Endodermal cell (in vitro differentiated cells): ENCODE measurements at regions not wholly inside any gene's neighbourhood (a gene's known extent, or its start where the extent isn't known, plus 50 kb on each side); places are given as distances from the start of the nearest gene placed in this dataset.

ENCODE experiments used
- DNase-seq: peaks from one replicate; pipeline ENCODE4 v3.0.0-alpha.2; 2017
- H3K27ac ChIP-seq: 2 replicates; pipeline ENCODE4 v1.5.1; 2013; ENCODE audit warnings: mild to moderate bottlenecking, low read depth, low read length, moderate library complexity
- H3K27me3 ChIP-seq: 2 replicates; pipeline ENCODE4 v1.6.1; 2013; ENCODE audit warnings: mild to moderate bottlenecking, low read length, moderate library complexity; ENCODE audit not compliant: insufficient read depth, control insufficient read depth, poor library complexity, severe bottlenecking
- H3K36me3 ChIP-seq: 2 replicates; pipeline ENCODE4 v1.7.0; 2013; ENCODE audit warnings: mild to moderate bottlenecking, low read length, moderate library complexity; ENCODE audit not compliant: control insufficient read depth, insufficient read depth
- H3K4me1 ChIP-seq: one replicate; pipeline ENCODE4 v1.7.0; 2013; ENCODE audit warnings: low read length; ENCODE audit not compliant: control insufficient read depth, insufficient read depth
- H3K4me3 ChIP-seq: 2 replicates; pipeline ENCODE4 v1.5.1; 2013; ENCODE audit warnings: mild to moderate bottlenecking, low read length, moderate library complexity
- H3K9ac ChIP-seq: 2 replicates; pipeline ENCODE4 v1.6.1; 2013; ENCODE audit warnings: mild to moderate bottlenecking, low read length, moderate library complexity; ENCODE audit not compliant: poor library complexity, severe bottlenecking; ENCODE audit errors: extremely low read depth
- H3K9me3 ChIP-seq: 2 replicates; pipeline ENCODE4 v1.6.1; 2013; ENCODE audit warnings: mild to moderate bottlenecking, low read length, moderate library complexity; ENCODE audit not compliant: control insufficient read depth
- H3K27ac Mint-ChIP-seq: 2 replicates; pipeline ENCODE4 v1.8.0; 2020; ENCODE audit warnings: mixed read lengths
- H3K27me3 Mint-ChIP-seq: 2 replicates; pipeline ENCODE4 v1.8.0; 2021; ENCODE audit warnings: mild to moderate bottlenecking, mixed read lengths; ENCODE audit not compliant: insufficient read depth
- H3K36me3 Mint-ChIP-seq: 2 replicates; pipeline ENCODE4 v1.8.0; 2020; ENCODE audit warnings: low read depth, mixed read lengths
- H3K4me1 Mint-ChIP-seq: 2 replicates; pipeline ENCODE4 v1.8.0; 2020; ENCODE audit warnings: mixed read lengths
- H3K4me3 Mint-ChIP-seq: 2 replicates; pipeline ENCODE4 v1.8.0; 2020; ENCODE audit warnings: mild to moderate bottlenecking, moderate library complexity, mixed read lengths
- H3K9me3 Mint-ChIP-seq: 2 replicates; pipeline ENCODE4 v1.8.0; 2020; ENCODE audit warnings: mild to moderate bottlenecking, mixed read lengths
- CTCF ChIP-seq: fragments of 200-600 bp; sonication (generic); conservative IDR thresholded peaks from 2 replicates; pipeline ENCODE4 v1.5.0; 2021; ENCODE audit warnings: antibody characterized with exemption, mild to moderate bottlenecking
- WGBS, 2 experiments: methylation state at CpG; one replicate each; pipeline versions ENCODE4 v1.1.5 to v1.1.7; 2013; ENCODE audit warnings: missing lambda C conversion rate in 2 of 2, mixed read lengths in 1 of 2; ENCODE audit not compliant: insufficient coverage in 1 of 2, insufficient read length in 1 of 2; 5-methylcytosine and 5-hydroxymethylcytosine counted together

GRCh38 chr6:145272246-145272645, 463.1 kb downstream of the EPM2A start:
- 88% methylated on average over 1 of the region's 1 CpG; no CpG with 5 or more reads in 1 of the 2 experiments for WGBS, 2 experiments
- no peak for TF ChIP-seq CTCF
- Mint-ChIP-seq H3K4me3 (no peak overlapping the region), H3K4me1 (peaks cover 6% of the 10 kb centered on the region), H3K27ac (no peak overlapping the region), H3K27me3 (no peaks in the 10 kb centered on the region), H3K36me3 (no peaks in the 10 kb centered on the region), H3K9me3 (no peaks in the 10 kb centered on the region)
- Histone ChIP-seq H3K4me1 (no peaks in the 10 kb centered on the region), H3K27ac (no peak overlapping the region), H3K27me3 (no peaks in the 10 kb centered on the region), H3K9me3 (no peaks in the 10 kb centered on the region), H3K4me3 (no peak overlapping the region), H3K9ac (no peak overlapping the region), H3K36me3 (no peaks in the 10 kb centered on the region)
- no peak for DNase-seq

DNA sequence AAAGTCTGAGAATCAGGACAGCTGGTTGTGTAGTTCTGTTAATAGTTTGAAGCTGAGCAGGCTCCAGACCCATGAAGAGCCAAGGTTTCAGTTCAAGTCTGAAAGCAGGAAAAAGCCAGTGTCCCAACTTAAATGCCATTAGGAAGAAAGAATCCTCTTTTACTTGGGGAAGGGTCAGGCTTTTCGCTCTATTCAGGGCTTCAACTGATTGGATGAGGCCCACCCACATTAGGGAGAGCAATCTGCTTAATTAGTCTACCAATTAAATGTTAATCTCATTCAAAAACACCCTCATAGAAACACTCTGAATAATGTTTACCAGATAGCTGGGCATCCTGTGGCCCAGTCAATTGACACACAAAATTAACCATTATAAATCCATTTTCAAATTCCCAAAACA, 462.2 kb downstream of the EPM2A start:
- H3K36me3 ChIP-seq, result no peaks in the 10 kb centered on the region
- H3K27ac ChIP-seq, result no peak overlapping the region
- H3K9me3 ChIP-seq, result no peaks in the 10 kb centered on the region
- no peaks in the 10 kb centered on the region for H3K4me1 ChIP-seq
- no peak overlapping the region for H3K9ac ChIP-seq
- Mint-ChIP-seq H3K9me3 (no peaks in the 10 kb centered on the region), H3K27me3 (no peaks in the 10 kb centered on the region), H3K36me3 (no peaks in the 10 kb centered on the region), H3K27ac (no peak overlapping the region), H3K4me1 (no peaks in the 10 kb centered on the region), H3K4me3 (no peak overlapping the region)
- DNase-seq, result no peak
- H3K27me3 ChIP-seq, result no peaks in the 10 kb centered on the region
- 87% methylated on average over 1 of the region's 1 CpG; no CpG with 5 or more reads in 1 of the 2 experiments for WGBS, 2 experiments
- H3K4me3 ChIP-seq, result no peak overlapping the region
- no peak for TF ChIP-seq CTCF

DNA sequence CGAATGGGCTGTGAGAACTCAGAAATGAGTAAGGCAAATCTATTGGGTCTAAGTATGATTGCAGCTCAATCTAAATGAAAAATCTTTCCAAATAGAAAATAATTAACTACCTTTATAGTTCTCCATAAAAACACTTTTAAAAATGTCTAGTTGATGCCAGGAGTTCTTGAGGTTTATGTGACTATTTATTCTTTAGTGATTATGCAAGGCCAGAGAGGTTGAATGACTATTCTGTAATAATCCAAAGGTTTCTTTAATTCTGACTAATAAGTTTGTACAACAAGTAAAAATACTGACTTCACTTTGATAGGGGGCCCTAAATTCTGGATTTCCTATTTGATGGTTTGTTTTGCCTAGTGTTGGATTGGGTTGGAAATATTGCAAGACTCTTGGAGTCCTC, 461.2 kb downstream of the EPM2A start:
- Histone ChIP-seq H3K27me3 (no peaks in the 10 kb centered on the region), H3K4me1 (no peaks in the 10 kb centered on the region), H3K27ac (no peak overlapping the region), H3K4me3 (no peak overlapping the region), H3K9ac (no peak overlapping the region), H3K36me3 (no peaks in the 10 kb centered on the region), H3K9me3 (no peaks in the 10 kb centered on the region)
- Mint-ChIP-seq H3K4me3 (no peak overlapping the region), H3K9me3 (no peaks in the 10 kb centered on the region), H3K27me3 (no peaks in the 10 kb centered on the region), H3K4me1 (no peaks in the 10 kb centered on the region), H3K27ac (no peak overlapping the region), H3K36me3 (no peaks in the 10 kb centered on the region)
- 83% methylated on average over 1 of the region's 1 CpG; no CpG with 5 or more reads in 1 of the 2 experiments for WGBS, 2 experiments
- no peak for TF ChIP-seq CTCF
- DNase-seq, result no peak
